Esophagus squamous epithelium (tissue), 4 donors: ENCODE measurements at regions not wholly inside any gene's neighbourhood (a gene's known extent, or its start where the extent isn't known, plus 50 kb on each side); places are given as distances from the start of the nearest gene placed in this dataset.

Source experiments
- POLR2A ChIP-seq, 4 donors: fragments of 450-650 bp; IDR thresholded peaks; one replicate each; pipeline ENCODE4 v1.6.1; 2017; ENCODE audit warnings: antibody characterized with exemption in 4 of 4, mild to moderate bottlenecking in 4 of 4, moderate library complexity in 3 of 4
- TF ChIP-seq, protein P1 (sequence below), 6 experiments: fragments of 450-650 bp in 4 of 6; fragments of 200-600 bp in 2 of 6; sonication (generic) in 2 of 6; IDR thresholded peaks; one replicate each; pipeline ENCODE4 v1.5.1; 2016 to 2019; ENCODE audit warnings: antibody characterized with exemption in 6 of 6, mild to moderate bottlenecking in 4 of 6, moderate library complexity in 4 of 6

DNA sequence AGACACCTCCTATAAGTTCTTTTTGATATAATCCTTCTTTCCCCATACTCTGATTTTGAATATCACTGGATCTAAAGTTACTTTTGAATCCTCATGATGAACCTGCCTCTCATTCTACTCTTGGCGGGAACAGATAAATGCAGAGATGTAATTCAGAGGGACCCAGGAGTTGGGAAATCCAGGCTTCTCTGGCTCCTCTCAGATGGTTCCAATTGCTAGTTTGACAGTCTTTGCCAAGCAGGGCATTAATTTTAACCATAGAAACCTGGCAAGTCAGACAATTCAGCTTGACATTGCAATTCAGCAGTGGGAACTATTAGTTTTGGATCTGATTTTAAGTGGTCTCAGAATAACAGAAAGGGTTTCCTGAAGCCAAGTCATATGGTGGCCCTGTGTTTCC, 67.3 kb upstream of the KLF12 start:
- TF ChIP-seq, protein P1, sequence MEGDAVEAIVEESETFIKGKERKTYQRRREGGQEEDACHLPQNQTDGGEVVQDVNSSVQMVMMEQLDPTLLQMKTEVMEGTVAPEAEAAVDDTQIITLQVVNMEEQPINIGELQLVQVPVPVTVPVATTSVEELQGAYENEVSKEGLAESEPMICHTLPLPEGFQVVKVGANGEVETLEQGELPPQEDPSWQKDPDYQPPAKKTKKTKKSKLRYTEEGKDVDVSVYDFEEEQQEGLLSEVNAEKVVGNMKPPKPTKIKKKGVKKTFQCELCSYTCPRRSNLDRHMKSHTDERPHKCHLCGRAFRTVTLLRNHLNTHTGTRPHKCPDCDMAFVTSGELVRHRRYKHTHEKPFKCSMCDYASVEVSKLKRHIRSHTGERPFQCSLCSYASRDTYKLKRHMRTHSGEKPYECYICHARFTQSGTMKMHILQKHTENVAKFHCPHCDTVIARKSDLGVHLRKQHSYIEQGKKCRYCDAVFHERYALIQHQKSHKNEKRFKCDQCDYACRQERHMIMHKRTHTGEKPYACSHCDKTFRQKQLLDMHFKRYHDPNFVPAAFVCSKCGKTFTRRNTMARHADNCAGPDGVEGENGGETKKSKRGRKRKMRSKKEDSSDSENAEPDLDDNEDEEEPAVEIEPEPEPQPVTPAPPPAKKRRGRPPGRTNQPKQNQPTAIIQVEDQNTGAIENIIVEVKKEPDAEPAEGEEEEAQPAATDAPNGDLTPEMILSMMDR (IDR thresholded peaks at IDR 0.05) = no peak
- no peak for TF ChIP-seq POLR2A (IDR thresholded peaks at IDR 0.05)
